ENCODE measurements at regions not wholly inside any gene's neighbourhood (a gene's known extent, or its start where the extent isn't known, plus 50 kb on each side); places are given as distances from the start of the nearest gene placed in this dataset.

GRCh38 chr6:14718861-14719260 is 527.0 kb upstream of the JARID2 start:
- intact Hi-C loops (cut with DNase I), result no loop called here
- Histone ChIP-seq H3K36me3 (no peaks in the 10 kb centered on the region), H3K9me3 (no peaks in the 10 kb centered on the region), H3K27me3 (no peaks in the 10 kb centered on the region), H3K27ac (no peak overlapping the region), H3K4me3 (no peak overlapping the region), H3K4me1 (no peaks in the 10 kb centered on the region)
- TF ChIP-seq CTCF (IDR thresholded peaks at IDR 0.05), result no peak
- no peak for DNase-seq (ENCODE audit: low spot score in 2 of 2)

DNA sequence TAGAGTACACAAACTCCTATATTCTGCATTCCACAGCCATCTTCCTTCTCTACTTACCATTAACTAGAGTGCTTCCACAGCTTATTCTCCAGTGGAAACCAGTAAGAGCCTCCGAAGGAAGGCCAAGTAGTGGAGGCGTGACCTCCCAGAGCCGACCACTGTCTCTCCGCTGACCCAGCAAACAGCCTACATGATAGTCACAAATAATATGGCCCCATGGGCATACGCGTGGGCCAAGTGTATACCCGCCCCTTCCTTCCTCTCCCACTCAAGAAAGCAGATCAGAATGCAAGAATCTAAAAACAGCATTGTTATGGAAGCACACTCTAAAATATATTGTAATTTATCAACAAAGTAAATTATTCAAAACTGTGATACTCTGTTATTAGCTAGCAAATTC is 526.6 kb upstream of the JARID2 start:
- intact Hi-C loops (cut with DNase I), result no loop called here
- Histone ChIP-seq H3K27me3 (no peaks in the 10 kb centered on the region), H3K27ac (no peak overlapping the region), H3K9me3 (no peaks in the 10 kb centered on the region), H3K4me1 (no peaks in the 10 kb centered on the region), H3K4me3 (no peak overlapping the region), H3K36me3 (no peaks in the 10 kb centered on the region)
- no peak for TF ChIP-seq CTCF (IDR thresholded peaks at IDR 0.05)
- DNase-seq (ENCODE audit: low spot score in 2 of 2), result no peak

- DNase-seq (ENCODE audit: low spot score in 2 of 2), result no peak
- no peak for TF ChIP-seq CTCF (IDR thresholded peaks at IDR 0.05)
- no peaks in the 10 kb centered on the region for H3K27me3 ChIP-seq
- intact Hi-C loops (cut with DNase I), result no loop called here
- no peaks in the 10 kb centered on the region for H3K36me3 ChIP-seq
- H3K9me3 ChIP-seq, result no peaks in the 10 kb centered on the region
- H3K27ac ChIP-seq, result no peak overlapping the region
- no peaks in the 10 kb centered on the region for H3K4me1 ChIP-seq
- no peak overlapping the region for H3K4me3 ChIP-seq
Observed at GRCh38 chr6:14720411-14721102, 525.3 kb upstream of the JARID2 start.

GRCh38 chr6:14721103-14721758 is 524.6 kb upstream of the JARID2 start:
- intact Hi-C loops (cut with DNase I), result no loop called here
- H3K4me1 ChIP-seq, result no peaks in the 10 kb centered on the region

DNA sequence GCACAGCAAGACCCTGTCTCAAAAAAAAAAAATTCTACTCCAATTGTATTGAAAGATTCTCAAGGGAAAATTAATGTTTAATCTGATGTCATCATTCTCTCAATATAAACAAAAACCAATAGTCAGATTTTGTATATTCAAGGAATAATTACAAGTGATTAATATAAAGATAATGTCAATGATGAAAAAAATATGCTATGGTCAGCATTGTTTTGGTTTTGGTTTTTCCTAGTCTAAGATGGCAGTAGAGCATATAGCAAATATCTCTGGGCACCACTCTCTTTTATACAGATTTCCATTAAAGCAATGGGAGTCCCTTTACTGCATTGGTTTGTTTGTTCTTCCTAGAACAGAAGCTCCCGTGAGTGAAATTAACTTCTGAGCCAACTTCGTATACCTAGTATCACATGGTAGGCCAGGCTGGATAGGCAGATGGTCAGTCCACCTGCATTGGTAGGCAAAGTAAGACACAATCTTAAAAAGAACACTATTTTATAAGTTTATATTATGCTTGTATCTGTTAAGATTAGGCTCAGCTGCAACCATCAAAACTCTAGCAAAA is 523.8 kb upstream of the JARID2 start:
- Histone ChIP-seq H3K9me3 (no peaks in the 10 kb centered on the region), H3K36me3 (no peaks in the 10 kb centered on the region), H3K4me1 (no peaks in the 10 kb centered on the region), H3K27ac (no peak overlapping the region), H3K4me3 (no peak overlapping the region), H3K27me3 (no peaks in the 10 kb centered on the region)
- DNase-seq (ENCODE audit: low spot score in 2 of 2), result no peak
- TF ChIP-seq CTCF (IDR thresholded peaks at IDR 0.05), result no peak
- intact Hi-C loops (cut with DNase I), result no loop called here

More at GRCh38 chr6:14721103-14721758, 524.6 kb upstream of the JARID2 start:
- Histone ChIP-seq H3K4me3 (no peak overlapping the region), H3K27ac (no peak overlapping the region), H3K27me3 (no peaks in the 10 kb centered on the region), H3K36me3 (no peaks in the 10 kb centered on the region), H3K9me3 (no peaks in the 10 kb centered on the region)
- no peak for TF ChIP-seq CTCF (IDR thresholded peaks at IDR 0.05)
- no peak for DNase-seq (ENCODE audit: low spot score in 2 of 2)
